ENCODE measurements at regions not wholly inside any gene's neighbourhood (a gene's known extent, or its start where the extent isn't known, plus 50 kb on each side); places are given as distances from the start of the nearest gene placed in this dataset.

DNA sequence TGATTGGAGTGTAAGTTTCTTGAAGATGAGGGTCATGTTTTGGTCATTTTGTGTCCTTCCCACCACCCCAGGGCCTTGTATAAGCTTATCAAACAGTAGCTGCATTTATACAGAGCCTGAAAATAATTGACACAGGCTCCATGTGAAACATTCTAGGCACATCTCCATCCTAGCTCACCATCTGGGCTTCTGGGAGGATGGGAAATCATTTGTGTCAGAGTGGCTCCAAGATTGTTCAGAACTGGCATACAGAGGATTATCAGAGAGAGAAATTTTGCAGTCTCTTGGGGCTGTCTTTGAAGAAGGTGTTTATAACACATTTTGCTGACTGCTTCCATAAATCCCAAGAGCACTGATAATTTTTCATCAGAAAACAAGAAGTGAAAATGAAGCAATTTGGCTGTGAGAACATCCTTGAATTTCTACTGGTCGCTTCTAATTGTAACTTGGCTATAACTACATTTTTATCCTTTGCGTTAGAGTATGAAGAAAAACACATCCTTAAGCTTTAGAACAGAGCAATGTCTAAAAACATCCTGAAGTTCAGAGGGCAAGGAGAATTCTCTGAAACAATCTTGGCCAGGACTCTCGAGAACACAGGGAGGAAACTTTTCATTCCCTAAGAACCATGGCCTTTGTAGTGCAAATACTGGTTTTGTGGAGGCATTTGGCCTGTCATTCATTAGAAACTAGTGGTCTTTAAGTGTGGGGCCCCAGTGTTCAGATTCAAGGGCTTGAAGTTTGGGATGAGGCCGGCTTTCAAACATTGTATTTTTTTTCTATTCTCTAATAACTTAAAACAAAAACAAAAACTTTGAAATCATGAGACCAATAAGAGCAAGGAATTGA lies 151.1 kb downstream of the DACT1 start:
- TF ChIP-seq CTCF (IDR thresholded peaks at IDR 0.05; ENCODE audit: borderline replicate concordance, insufficient read depth, low read depth, low read length), result no peak
- no peak overlapping the region for H3K4me3 ChIP-seq (ENCODE audit: low read depth, low read length)

GRCh38 chr14:58789736-58790135 lies 152.0 kb downstream of the DACT1 start:
- H3K4me3 ChIP-seq (ENCODE audit: low read depth, low read length), result no peak overlapping the region
- TF ChIP-seq CTCF (IDR thresholded peaks at IDR 0.05; ENCODE audit: borderline replicate concordance, insufficient read depth, low read depth, low read length), result no peak

GRCh38 chr14:58792416-58792815 lies 154.7 kb downstream of the DACT1 start:
- H3K4me3 ChIP-seq (ENCODE audit: low read depth, low read length), result no peak overlapping the region
- TF ChIP-seq CTCF (IDR thresholded peaks at IDR 0.05; ENCODE audit: borderline replicate concordance, insufficient read depth, low read depth, low read length), result no peak

- H3K4me3 ChIP-seq (ENCODE audit: low read depth, low read length), result no peak overlapping the region
- TF ChIP-seq CTCF (IDR thresholded peaks at IDR 0.05; ENCODE audit: borderline replicate concordance, insufficient read depth, low read depth, low read length), result no peak
These were observed 155.5 kb downstream of the DACT1 start for GRCh38 chr14:58793131-58793740.

- TF ChIP-seq CTCF (IDR thresholded peaks at IDR 0.05; ENCODE audit: borderline replicate concordance, insufficient read depth, low read depth, low read length), result no peak
These were observed 157.4 kb downstream of the DACT1 start for GRCh38 chr14:58794993-58795762.

GRCh38 chr14:58796242-58797009 lies 158.7 kb downstream of the DACT1 start:
- H3K4me3 ChIP-seq (ENCODE audit: low read depth, low read length), result no peak overlapping the region
- no peak for TF ChIP-seq CTCF (IDR thresholded peaks at IDR 0.05; ENCODE audit: borderline replicate concordance, insufficient read depth, low read depth, low read length)

More at GRCh38 chr14:58794993-58795762, 157.4 kb downstream of the DACT1 start:
- H3K4me3 ChIP-seq (ENCODE audit: low read depth, low read length), result no peak overlapping the region

All from GM12875 (cell line).